Mononuclear cell (primary cell): ENCODE measurements at regions not wholly inside any gene's neighbourhood (a gene's known extent, or its start where the extent isn't known, plus 50 kb on each side); places are given as distances from the start of the nearest gene placed in this dataset.

Source experiments
- H3K27me3 ChIP-seq: 2 replicates; pipeline ENCODE4 v1.6.0; 2011; ENCODE audit warnings: low read length, control low read depth; ENCODE audit not compliant: insufficient read depth
- H3K4me1 ChIP-seq: 2 replicates; pipeline ENCODE4 v1.5.1; 2011; ENCODE audit warnings: mild to moderate bottlenecking, low read length, control low read depth; ENCODE audit not compliant: insufficient read depth
- H3K4me3 ChIP-seq: 2 replicates; pipeline ENCODE4 v1.5.1; 2011; ENCODE audit warnings: mild to moderate bottlenecking, low read length, moderate library complexity
- H3K9me3 ChIP-seq: 2 replicates; pipeline ENCODE4 v1.5.1; 2011; ENCODE audit warnings: low read depth, mild to moderate bottlenecking, control low read depth, low read length

DNA sequence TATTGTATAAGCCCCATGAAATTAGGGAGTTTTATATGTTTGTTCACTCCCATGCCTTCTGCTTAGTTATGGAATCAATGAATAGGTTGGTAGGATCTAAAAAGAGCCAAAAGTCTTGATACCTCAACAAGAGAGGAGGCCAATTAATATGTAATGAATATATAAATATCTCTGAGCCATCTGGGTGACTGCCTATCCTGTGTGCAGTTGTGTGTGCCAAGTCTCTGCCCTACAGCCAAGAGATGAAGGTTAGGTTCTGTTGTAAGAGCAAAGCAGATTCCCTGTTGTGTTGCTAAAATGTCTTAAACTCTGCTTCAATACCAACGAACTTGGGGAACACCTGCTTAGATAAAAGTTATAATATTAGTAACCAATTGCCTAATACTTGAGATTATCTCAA, 61.8 kb upstream of the GORAB start:
- no peaks in the 10 kb centered on the region for H3K4me1 ChIP-seq
- H3K27me3 ChIP-seq = peaks cover 4% of the 10 kb centered on the region
- no peaks in the 10 kb centered on the region for H3K9me3 ChIP-seq
- no peak overlapping the region for H3K4me3 ChIP-seq

DNA sequence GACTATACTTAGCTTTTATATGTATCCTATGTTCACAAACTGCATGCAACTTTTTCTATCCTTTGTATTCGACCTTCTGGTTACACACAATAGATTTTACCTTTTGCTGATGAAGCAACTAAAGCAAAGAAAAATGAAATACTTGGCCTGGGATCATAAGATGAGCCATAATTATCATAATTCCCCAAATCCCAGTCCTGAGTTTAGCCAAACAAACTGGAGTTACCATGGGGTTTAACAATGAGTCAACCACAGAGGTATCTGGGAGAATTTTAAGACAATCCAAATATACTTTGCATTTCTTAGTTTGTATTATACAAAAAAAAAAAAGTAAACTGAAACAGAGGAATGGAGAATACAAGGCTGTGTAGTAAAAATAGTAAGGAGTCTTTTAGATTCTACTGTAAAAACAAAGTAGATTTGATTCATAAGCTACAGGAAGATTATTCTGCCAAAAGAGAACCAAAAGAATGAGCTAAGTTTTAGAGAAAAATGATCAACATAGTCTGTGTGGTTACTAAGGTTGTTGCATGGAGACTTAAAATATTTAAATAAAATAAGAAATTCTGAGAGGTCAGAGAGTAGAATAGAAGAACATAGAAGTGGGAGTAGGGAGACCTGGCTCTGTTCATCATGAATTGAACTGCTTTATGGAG, 60.4 kb upstream of the GORAB start:
- H3K9me3 ChIP-seq = no peaks in the 10 kb centered on the region
- no peak overlapping the region for H3K4me3 ChIP-seq
- H3K4me1 ChIP-seq = no peaks in the 10 kb centered on the region
- H3K27me3 ChIP-seq = peaks cover 4% of the 10 kb centered on the region

DNA sequence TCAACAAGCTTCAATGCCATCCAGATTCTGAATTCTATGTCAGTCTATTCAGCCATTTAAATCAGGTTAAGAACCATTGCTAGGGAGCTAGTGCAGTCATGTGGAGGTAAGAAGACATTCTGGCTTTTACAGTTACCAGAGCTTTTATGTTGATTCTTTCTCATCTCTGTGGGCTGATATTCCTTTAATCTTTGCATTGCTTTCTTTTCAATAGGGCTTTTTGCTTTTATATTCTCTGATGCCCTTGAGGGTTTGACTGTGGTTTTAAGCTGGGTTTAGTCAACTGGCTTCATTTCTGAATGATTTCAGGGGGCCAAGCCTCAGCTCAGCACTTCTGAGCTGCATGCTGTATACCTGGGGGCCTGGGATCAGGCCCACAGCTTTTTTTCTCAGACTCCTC, 51.0 kb upstream of the GORAB start:
- Histone ChIP-seq H3K9me3 (no peaks in the 10 kb centered on the region), H3K4me3 (no peak overlapping the region), H3K4me1 (no peaks in the 10 kb centered on the region), H3K27me3 (no peaks in the 10 kb centered on the region)
